ENCODE measurements at regions not wholly inside any gene's neighbourhood (a gene's known extent, or its start where the extent isn't known, plus 50 kb on each side); places are given as distances from the start of the nearest gene placed in this dataset.

DNA sequence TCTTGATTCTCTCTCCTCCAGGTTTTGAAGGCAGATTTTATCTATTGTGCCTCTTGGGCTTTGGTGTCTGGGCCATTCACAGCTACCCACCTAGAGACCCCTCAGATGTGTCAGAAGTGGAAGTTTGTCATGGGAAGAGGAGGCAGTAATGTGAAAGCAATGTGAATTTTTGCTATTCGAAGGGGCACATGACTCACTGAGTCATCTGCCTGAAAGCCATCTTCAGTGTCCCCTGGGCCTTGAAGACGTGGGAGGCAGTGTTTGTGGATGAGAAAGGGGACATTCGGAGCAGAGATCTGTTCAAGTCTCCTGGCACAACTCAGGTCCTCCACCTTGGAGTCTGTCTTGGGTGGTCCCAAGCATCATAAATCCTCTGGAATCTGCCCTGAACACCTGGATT, 530.2 kb downstream of the NPIPA7 start:
- TF ChIP-seq, protein P1, sequence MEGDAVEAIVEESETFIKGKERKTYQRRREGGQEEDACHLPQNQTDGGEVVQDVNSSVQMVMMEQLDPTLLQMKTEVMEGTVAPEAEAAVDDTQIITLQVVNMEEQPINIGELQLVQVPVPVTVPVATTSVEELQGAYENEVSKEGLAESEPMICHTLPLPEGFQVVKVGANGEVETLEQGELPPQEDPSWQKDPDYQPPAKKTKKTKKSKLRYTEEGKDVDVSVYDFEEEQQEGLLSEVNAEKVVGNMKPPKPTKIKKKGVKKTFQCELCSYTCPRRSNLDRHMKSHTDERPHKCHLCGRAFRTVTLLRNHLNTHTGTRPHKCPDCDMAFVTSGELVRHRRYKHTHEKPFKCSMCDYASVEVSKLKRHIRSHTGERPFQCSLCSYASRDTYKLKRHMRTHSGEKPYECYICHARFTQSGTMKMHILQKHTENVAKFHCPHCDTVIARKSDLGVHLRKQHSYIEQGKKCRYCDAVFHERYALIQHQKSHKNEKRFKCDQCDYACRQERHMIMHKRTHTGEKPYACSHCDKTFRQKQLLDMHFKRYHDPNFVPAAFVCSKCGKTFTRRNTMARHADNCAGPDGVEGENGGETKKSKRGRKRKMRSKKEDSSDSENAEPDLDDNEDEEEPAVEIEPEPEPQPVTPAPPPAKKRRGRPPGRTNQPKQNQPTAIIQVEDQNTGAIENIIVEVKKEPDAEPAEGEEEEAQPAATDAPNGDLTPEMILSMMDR (conservative IDR thresholded peaks at IDR 0.05 in 1 of 2, IDR thresholded peaks at IDR 0.05 in 1 of 2; ENCODE audit: low read depth in 1 of 2, low read length in 2 of 2) = no peak
- TF ChIP-seq EZH2 (IDR thresholded peaks at IDR 0.05; ENCODE audit: low read length, missing control alignments) = no peak
